Fibroblast of mammary gland (primary cell): ENCODE measurements at regions not wholly inside any gene's neighbourhood (a gene's known extent, or its start where the extent isn't known, plus 50 kb on each side); places are given as distances from the start of the nearest gene placed in this dataset.
A peak's percentile ranks its signal among the peaks of the same experiment; 100 is the strongest.

Source experiments
- DNase-seq: peaks from one replicate; pipeline ENCODE4 v3.0.0-alpha.2; 2010; ENCODE audit warnings: low read depth
- H3K4me3 ChIP-seq: 2 replicates; pipeline ENCODE4 v1.5.1; 2011; ENCODE audit warnings: low read depth, mild to moderate bottlenecking, low read length, moderate library complexity; ENCODE audit not compliant: control insufficient read depth
- TF ChIP-seq, protein P1 (sequence below): conservative IDR thresholded peaks from 2 replicates; pipeline ENCODE4 v1.5.1; 2011; ENCODE audit warnings: low read depth, low read length, inconsistent platforms; ENCODE audit not compliant: control insufficient read depth, insufficient read depth

DNA sequence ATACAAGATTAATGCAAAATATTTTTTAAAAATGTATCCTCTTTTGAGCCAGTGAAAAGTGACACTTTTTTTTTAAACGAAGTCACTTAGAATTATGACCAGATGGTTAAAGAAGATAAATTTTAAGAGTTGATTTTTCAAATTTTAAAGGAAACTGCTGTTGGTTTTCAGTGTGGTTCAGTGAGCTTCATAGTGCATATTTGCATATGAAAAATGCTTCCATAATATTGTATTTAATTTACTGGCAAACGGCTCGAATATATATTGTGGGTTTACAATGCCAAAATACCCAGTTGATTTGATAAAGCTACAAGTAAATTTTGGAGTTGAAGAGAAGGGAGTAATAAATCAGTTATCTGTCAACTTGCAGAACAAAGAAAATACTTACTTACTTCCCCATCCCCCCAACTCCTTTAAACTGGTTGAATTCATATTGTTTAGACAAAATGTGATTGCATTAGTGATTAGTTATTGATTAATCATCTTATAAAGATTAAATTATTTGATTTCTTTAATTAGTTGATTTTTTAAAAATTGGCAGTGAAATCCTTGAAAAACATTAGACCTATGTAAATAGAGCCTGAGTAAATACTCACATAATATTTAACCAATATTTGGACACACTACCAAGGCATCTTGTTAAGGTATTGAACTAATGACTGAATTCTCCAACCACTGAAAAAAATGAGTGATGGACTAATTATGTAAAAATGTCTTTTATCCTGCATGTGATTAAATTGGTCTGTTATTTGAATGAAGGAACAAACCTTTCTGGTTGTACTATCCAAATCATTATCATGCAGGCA, 122.8 kb upstream of the APP start:
- H3K4me3 ChIP-seq = no peak overlapping the region
- TF ChIP-seq, protein P1, sequence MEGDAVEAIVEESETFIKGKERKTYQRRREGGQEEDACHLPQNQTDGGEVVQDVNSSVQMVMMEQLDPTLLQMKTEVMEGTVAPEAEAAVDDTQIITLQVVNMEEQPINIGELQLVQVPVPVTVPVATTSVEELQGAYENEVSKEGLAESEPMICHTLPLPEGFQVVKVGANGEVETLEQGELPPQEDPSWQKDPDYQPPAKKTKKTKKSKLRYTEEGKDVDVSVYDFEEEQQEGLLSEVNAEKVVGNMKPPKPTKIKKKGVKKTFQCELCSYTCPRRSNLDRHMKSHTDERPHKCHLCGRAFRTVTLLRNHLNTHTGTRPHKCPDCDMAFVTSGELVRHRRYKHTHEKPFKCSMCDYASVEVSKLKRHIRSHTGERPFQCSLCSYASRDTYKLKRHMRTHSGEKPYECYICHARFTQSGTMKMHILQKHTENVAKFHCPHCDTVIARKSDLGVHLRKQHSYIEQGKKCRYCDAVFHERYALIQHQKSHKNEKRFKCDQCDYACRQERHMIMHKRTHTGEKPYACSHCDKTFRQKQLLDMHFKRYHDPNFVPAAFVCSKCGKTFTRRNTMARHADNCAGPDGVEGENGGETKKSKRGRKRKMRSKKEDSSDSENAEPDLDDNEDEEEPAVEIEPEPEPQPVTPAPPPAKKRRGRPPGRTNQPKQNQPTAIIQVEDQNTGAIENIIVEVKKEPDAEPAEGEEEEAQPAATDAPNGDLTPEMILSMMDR = no peak
- no peak for DNase-seq

DNA sequence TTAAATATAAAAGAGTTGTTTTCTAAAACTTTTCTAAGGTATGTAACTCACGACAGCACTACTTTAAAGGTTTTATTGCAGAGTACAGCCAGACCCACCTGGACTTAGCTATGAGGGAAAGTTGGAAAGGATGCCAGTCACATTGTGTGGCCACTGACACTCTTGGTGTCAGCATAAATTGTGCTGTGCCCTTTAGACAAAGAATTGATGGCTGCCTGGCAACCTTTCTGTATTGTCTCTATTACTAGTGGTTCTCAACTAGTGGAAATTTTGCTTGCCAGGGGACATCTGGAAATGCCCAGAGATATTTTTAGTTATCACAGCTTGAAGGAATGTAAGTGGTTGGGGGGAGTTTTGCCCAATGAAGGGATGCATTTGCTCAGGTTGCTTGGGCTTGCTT, 117.5 kb upstream of the APP start:
- no peak overlapping the region for H3K4me3 ChIP-seq
- TF ChIP-seq, protein P1 = no peak
- no peak for DNase-seq

DNA sequence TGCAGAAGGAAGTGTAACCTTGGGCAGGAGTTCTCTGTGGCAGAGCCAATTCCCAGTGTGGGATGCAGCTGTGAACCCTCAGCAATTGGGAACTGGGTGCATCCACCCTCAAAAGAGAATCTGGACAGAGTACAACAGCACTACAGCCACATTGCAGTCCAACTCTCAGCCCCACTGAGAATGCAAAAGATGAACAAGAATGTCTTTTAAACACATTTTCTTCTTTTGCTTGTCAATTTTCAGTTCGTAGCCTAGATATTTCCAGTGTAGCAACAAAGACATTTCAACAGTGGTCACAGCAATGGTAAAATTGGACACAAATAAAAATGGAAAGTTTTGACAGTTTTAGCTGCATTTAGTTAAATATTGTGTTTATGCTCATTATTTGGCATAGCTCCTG, 114.0 kb upstream of the APP start:
- TF ChIP-seq, protein P1 = no peak
- H3K4me3 ChIP-seq = no peak overlapping the region
- DNase-seq = no peak

DNA sequence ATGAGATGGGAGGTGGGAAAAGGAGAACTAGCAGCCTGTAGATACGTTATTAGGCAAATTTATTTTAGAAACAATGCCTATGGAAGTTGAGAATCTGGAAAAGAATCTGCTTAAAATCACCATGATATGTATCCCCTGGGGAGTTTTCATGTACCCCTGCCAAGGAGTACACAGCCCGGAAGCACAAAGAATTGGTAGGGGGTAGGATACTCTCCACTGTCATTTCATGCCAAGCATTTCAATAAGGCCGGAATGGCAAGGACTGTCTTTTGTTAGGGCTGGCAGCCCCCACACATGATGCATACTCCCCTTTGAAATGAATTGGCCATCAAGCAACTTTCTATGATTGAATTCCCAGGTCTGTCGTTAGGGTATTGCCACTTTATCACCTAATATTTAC, 111.5 kb upstream of the APP start:
- H3K4me3 ChIP-seq = no peak overlapping the region
- TF ChIP-seq, protein P1 = no peak
- DNase-seq = no peak

DNA sequence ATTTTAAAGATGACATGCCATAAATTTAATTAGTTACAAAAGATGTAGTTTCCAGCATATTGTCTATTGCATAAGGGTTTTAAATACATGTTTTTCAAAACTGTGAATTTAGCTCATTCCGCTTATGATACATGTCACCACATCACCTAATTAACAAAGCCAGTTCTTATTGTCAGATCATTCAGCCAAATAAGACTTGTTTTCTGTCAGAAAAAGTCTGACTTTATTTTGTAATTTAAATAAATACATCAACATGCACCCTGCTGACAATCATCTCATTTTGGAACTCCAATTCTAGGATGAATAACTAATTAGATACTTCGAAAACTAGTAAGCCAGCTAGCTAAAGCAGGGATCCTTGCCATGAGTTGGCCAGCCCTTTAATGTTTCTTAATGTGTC, 110.9 kb upstream of the APP start:
- no peak for DNase-seq
- TF ChIP-seq, protein P1 = no peak
- H3K4me3 ChIP-seq = no peak overlapping the region

DNA sequence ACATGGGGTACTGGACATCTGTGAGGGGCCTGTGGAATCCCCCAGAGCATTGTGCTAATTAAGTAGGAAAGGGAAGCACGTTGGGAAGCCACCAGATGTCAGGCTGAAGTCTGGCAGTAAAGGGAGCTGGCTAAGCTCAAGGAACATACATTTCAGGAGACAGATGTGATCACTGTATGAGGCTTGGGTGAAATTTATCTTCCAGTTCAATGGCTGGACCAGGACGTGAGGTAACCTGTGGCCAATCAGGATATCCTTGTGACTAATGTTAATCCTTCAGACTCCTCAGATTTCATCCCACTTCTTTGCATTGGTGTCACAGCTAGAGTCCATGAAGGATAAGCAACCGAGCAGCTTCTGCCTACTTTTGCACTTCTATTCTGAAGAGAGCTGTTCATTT, 110.2 kb upstream of the APP start:
- H3K4me3 ChIP-seq = no peak overlapping the region
- DNase-seq = peak; percentile 0
- TF ChIP-seq, protein P1 = no peak
